ENCODE measurements at regions not wholly inside any gene's neighbourhood (a gene's known extent, or its start where the extent isn't known, plus 50 kb on each side); places are given as distances from the start of the nearest gene placed in this dataset.

- intact Hi-C loops (cut with micrococcal nuclease): no loop called here
Measured at GRCh38 chr15:39074341-39074985, 506.4 kb upstream of the THBS1 start.

- intact Hi-C loops (cut with micrococcal nuclease): no loop called here
Measured at GRCh38 chr15:39075311-39075710, 505.6 kb upstream of the THBS1 start.

- intact Hi-C loops (cut with micrococcal nuclease): no loop called here
Measured at GRCh38 chr15:39075756-39076341, 505.0 kb upstream of the THBS1 start.

- intact Hi-C loops (cut with micrococcal nuclease): no loop called here
Measured at GRCh38 chr15:39078026-39078425, 502.9 kb upstream of the THBS1 start.

GRCh38 chr15:39079296-39079847, 501.5 kb upstream of the THBS1 start:
- intact Hi-C loops (cut with micrococcal nuclease): no loop called here

- intact Hi-C loops (cut with micrococcal nuclease): no loop called here
Measured at GRCh38 chr15:39083213-39083612, 497.7 kb upstream of the THBS1 start.

- intact Hi-C loops (cut with micrococcal nuclease): no loop called here
Measured at GRCh38 chr15:39084674-39085530, 496.0 kb upstream of the THBS1 start.

- intact Hi-C loops (cut with micrococcal nuclease): no loop called here
Measured at GRCh38 chr15:39086641-39087040, 494.2 kb upstream of the THBS1 start.

GRCh38 chr15:39088156-39088555, 492.7 kb upstream of the THBS1 start:
- intact Hi-C loops (cut with micrococcal nuclease): no loop called here

GRCh38 chr15:39092354-39092753, 488.5 kb upstream of the THBS1 start:
- intact Hi-C loops (cut with micrococcal nuclease): no loop called here

GRCh38 chr15:39092761-39093160, 488.1 kb upstream of the THBS1 start:
- intact Hi-C loops (cut with micrococcal nuclease): no loop called here

- intact Hi-C loops (cut with micrococcal nuclease): no loop called here
Measured at GRCh38 chr15:39094116-39094515, 486.8 kb upstream of the THBS1 start.

- intact Hi-C loops (cut with micrococcal nuclease): no loop called here
Measured at GRCh38 chr15:39095218-39095879, 485.5 kb upstream of the THBS1 start.

- intact Hi-C loops (cut with micrococcal nuclease): no loop called here
Measured at GRCh38 chr15:39096608-39097205, 484.2 kb upstream of the THBS1 start.

- intact Hi-C loops (cut with micrococcal nuclease): no loop called here
Measured at GRCh38 chr15:39099524-39099923, 481.4 kb upstream of the THBS1 start.

GRCh38 chr15:39100106-39100660, 480.7 kb upstream of the THBS1 start:
- intact Hi-C loops (cut with micrococcal nuclease): no loop called here

- intact Hi-C loops (cut with micrococcal nuclease): no loop called here
Measured at GRCh38 chr15:39102431-39102830, 478.4 kb upstream of the THBS1 start.

- intact Hi-C loops (cut with micrococcal nuclease): no loop called here
Measured at GRCh38 chr15:39106950-39107349, 473.9 kb upstream of the THBS1 start.

GRCh38 chr15:39108021-39108420, 472.9 kb upstream of the THBS1 start:
- intact Hi-C loops (cut with micrococcal nuclease): no loop called here

GRCh38 chr15:39110336-39110735, 470.5 kb upstream of the THBS1 start:
- intact Hi-C loops (cut with micrococcal nuclease): no loop called here

- intact Hi-C loops (cut with micrococcal nuclease): no loop called here
Measured at GRCh38 chr15:39110746-39111145, 470.1 kb upstream of the THBS1 start.
